H1 (cell line): ENCODE measurements at regions not wholly inside any gene's neighbourhood (a gene's known extent, or its start where the extent isn't known, plus 50 kb on each side); places are given as distances from the start of the nearest gene placed in this dataset.

Source experiments
- ASH2L ChIP-seq: fragments of 200-600, 300-600 bp; sonication (generic); IDR thresholded peaks from one replicate; pipeline ENCODE4 v1.7.1; 2017; ENCODE audit warnings: low read length
- CBX8 ChIP-seq: fragments of 300-800, 300-1000 bp; sonication (generic); IDR thresholded peaks from 2 replicates; pipeline ENCODE4 v1.7.1; 2016; ENCODE audit warnings: low read depth, low read length, borderline replicate concordance
- CEBPB ChIP-seq: IDR thresholded peaks from 2 replicates; pipeline ENCODE4 v1.6.1; 2012; ENCODE audit warnings: low read depth, low read length
- EP300 ChIP-seq, 2 experiments: IDR thresholded peaks; 1 replicate in 1 of 2; 2 replicates in 1 of 2; pipeline ENCODE4 v1.6.1; 2011 to 2012; ENCODE audit warnings: low read depth in 2 of 2, low read length in 2 of 2, mild to moderate bottlenecking in 2 of 2, borderline replicate concordance in 1 of 2, inconsistent platforms in 1 of 2, moderate library complexity in 1 of 2
- HDAC2 ChIP-seq, 2 experiments: fragments of 300-600 bp in 1 of 2; sonication (generic) in 1 of 2; IDR thresholded peaks; 2 replicates each; pipeline ENCODE4 v1.6.1; 2011 to 2012; ENCODE audit warnings: low read depth in 2 of 2, low read length in 2 of 2, mild to moderate bottlenecking in 2 of 2, moderate library complexity in 2 of 2, borderline replicate concordance in 1 of 2, inconsistent platforms in 1 of 2
- JUND ChIP-seq: IDR thresholded peaks from 2 replicates; pipeline ENCODE4 v1.6.1; 2011; ENCODE audit warnings: mild to moderate bottlenecking, improper control_type of control experiment, low read length
- POLR2A ChIP-seq, 2 experiments: IDR thresholded peaks; 1 replicate in 1 of 2; 2 replicates in 1 of 2; pipeline ENCODE4 v1.6.1; 2011; ENCODE audit warnings: low read depth in 2 of 2, low read length in 2 of 2, mild to moderate bottlenecking in 2 of 2; ENCODE audit errors: control extremely low read depth in 1 of 2
- POLR2AphosphoS5 ChIP-seq: IDR thresholded peaks from 2 replicates; pipeline ENCODE4 v1.6.1; 2011; ENCODE audit warnings: low read depth, low read length
- RAD21 ChIP-seq, 2 experiments: IDR thresholded peaks in 1 of 2; conservative IDR thresholded peaks in 1 of 2; 2 replicates each; pipeline ENCODE4 v1.6.1; 2011; ENCODE audit warnings: low read depth in 2 of 2, low read length in 2 of 2, improper control_type of control experiment in 1 of 2, inconsistent platforms in 1 of 2, mild to moderate bottlenecking in 1 of 2, moderate library complexity in 1 of 2
- SIN3A ChIP-seq, 2 experiments: IDR thresholded peaks in 1 of 2; conservative IDR thresholded peaks in 1 of 2; 2 replicates each; pipeline ENCODE4 v1.6.1; 2011 to 2012; ENCODE audit warnings: low read length in 2 of 2, improper control_type of control experiment in 1 of 2, low read depth in 1 of 2, mild to moderate bottlenecking in 1 of 2
- TAF1 ChIP-seq: IDR thresholded peaks from 2 replicates; pipeline ENCODE4 v1.6.1; 2011; ENCODE audit warnings: mild to moderate bottlenecking, low read depth, low read length
- TAF7 ChIP-seq: optimal IDR thresholded peaks from 2 replicates; pipeline ENCODE3; 2011; ENCODE audit warnings: low read depth, mild to moderate bottlenecking, inconsistent platforms, low read length, moderate library complexity, borderline replicate concordance
- TF ChIP-seq, protein P1 (sequence below), 3 experiments: IDR thresholded peaks; 1 replicate in 2 of 3; 2 replicates in 1 of 3; pipeline versions ENCODE4 v1.5.1 to v1.6.1; 2011; ENCODE audit warnings: low read length in 3 of 3, mild to moderate bottlenecking in 3 of 3, inconsistent platforms in 2 of 3, low read depth in 1 of 3, moderate library complexity in 1 of 3; ENCODE audit not compliant: insufficient read depth in 1 of 3; ENCODE audit errors: control extremely low read depth in 1 of 3

DNA sequence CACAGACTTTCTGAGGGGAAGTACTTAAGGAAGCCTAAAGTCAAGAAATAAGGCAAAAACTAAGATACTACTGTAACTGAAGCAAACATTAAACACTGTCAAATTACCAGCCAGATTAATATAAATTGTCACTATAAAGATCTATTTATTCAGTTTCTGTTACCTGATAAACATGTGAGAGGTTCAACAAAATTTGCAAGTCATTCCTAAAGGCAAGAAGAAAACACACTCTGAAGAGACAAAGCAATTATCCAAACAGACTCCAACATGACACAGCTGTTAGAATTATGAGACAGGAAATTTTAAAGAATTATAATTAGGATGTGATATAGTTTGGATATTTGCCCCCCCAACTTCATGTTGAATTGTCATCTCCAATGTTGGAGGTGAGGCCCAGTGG is 140.4 kb upstream of the COL3A1 start:
- TF ChIP-seq CBX8 (no peak), POLR2A (IDR thresholded peaks at IDR 0.05; ENCODE audit: control extremely low read depth in 1 of 2, low read depth in 2 of 2, low read length in 2 of 2) (no peak), TAF1 (no peak), SIN3A (conservative IDR thresholded peaks at IDR 0.05 in 1 of 2, IDR thresholded peaks at IDR 0.05 in 1 of 2; ENCODE audit: low read depth in 1 of 2, low read length in 2 of 2) (no peak), EP300 (IDR thresholded peaks at IDR 0.05; ENCODE audit: borderline replicate concordance in 1 of 2, low read depth in 2 of 2, low read length in 2 of 2) (no peak), POLR2AphosphoS5 (no peak), TAF7 (no peak), ASH2L (no peak), CEBPB (no peak), HDAC2 (IDR thresholded peaks at IDR 0.05; ENCODE audit: borderline replicate concordance in 1 of 2, low read depth in 2 of 2, low read length in 2 of 2) (no peak), RAD21 (IDR thresholded peaks at IDR 0.05 in 1 of 2, conservative IDR thresholded peaks at IDR 0.05 in 1 of 2; ENCODE audit: low read depth in 2 of 2, low read length in 2 of 2) (no peak), JUND (no peak)
- TF ChIP-seq, protein P1, sequence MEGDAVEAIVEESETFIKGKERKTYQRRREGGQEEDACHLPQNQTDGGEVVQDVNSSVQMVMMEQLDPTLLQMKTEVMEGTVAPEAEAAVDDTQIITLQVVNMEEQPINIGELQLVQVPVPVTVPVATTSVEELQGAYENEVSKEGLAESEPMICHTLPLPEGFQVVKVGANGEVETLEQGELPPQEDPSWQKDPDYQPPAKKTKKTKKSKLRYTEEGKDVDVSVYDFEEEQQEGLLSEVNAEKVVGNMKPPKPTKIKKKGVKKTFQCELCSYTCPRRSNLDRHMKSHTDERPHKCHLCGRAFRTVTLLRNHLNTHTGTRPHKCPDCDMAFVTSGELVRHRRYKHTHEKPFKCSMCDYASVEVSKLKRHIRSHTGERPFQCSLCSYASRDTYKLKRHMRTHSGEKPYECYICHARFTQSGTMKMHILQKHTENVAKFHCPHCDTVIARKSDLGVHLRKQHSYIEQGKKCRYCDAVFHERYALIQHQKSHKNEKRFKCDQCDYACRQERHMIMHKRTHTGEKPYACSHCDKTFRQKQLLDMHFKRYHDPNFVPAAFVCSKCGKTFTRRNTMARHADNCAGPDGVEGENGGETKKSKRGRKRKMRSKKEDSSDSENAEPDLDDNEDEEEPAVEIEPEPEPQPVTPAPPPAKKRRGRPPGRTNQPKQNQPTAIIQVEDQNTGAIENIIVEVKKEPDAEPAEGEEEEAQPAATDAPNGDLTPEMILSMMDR (IDR thresholded peaks at IDR 0.05; ENCODE audit: control extremely low read depth in 1 of 3, insufficient read depth in 1 of 3, low read depth in 1 of 3, low read length in 3 of 3), result no peak
